HL-60 (cell line): ENCODE measurements at regions not wholly inside any gene's neighbourhood (a gene's known extent, or its start where the extent isn't known, plus 50 kb on each side); places are given as distances from the start of the nearest gene placed in this dataset.

ENCODE experiments used
- DNase-seq, 2 experiments: peaks; one replicate each; pipeline ENCODE4 v3.0.0-alpha.2; 2010 to 2020; ENCODE audit warnings: low read depth in 1 of 2, low spot score in 1 of 2
- H3K27ac ChIP-seq: fragments of 250-450 bp; sonication (Bioruptor Pico); replicated peaks from 2 replicates; pipeline ENCODE4 v1.5.1; 2020; ENCODE audit warnings: mild to moderate bottlenecking, moderate library complexity
- H3K27me3 ChIP-seq: fragments of 250-450 bp; sonication (Bioruptor Pico); 2 replicates; pipeline ENCODE4 v1.5.1; 2021; ENCODE audit warnings: mild to moderate bottlenecking, moderate library complexity; ENCODE audit not compliant: insufficient read depth, poor library complexity, severe bottlenecking
- H3K4me3 ChIP-seq: replicated peaks from 2 replicates; pipeline ENCODE4 v1.5.1; 2011; ENCODE audit warnings: mild to moderate bottlenecking, control low read depth, low read length; ENCODE audit not compliant: insufficient read depth
- GABPA ChIP-seq: IDR thresholded peaks from 2 replicates; pipeline ENCODE4 v1.6.1; 2012; ENCODE audit warnings: low read depth
- POLR2AphosphoS5 ChIP-seq: IDR thresholded peaks from 2 replicates; pipeline ENCODE4 v1.6.1; 2012; ENCODE audit warnings: low read depth
- REST ChIP-seq: IDR thresholded peaks from 2 replicates; pipeline ENCODE4 v1.6.1; 2012; ENCODE audit warnings: low read depth; ENCODE audit not compliant: insufficient replicate concordance
- SPI1 ChIP-seq: IDR thresholded peaks from 2 replicates; pipeline ENCODE4 v1.6.1; 2012; ENCODE audit warnings: low read depth, mild to moderate bottlenecking, borderline replicate concordance
- TF ChIP-seq, protein P1 (sequence below): IDR thresholded peaks from one replicate; pipeline ENCODE4 v1.5.1; 2011; ENCODE audit warnings: low read length, control low read depth, inconsistent platforms; ENCODE audit not compliant: insufficient read depth

GRCh38 chr3:72258361-72259141 is 473.6 kb upstream of the PROK2 start:
- no peaks in the 10 kb centered on the region for H3K27me3 ChIP-seq
- peak; percentile 14 to 45 for DNase-seq
- no peak overlapping the region for H3K4me3 ChIP-seq
- TF ChIP-seq POLR2AphosphoS5: no peak; the same call in 1 of the 2 replicates
- peak; percentile 6; the same call in 1 of the 2 replicates for TF ChIP-seq SPI1
- H3K27ac ChIP-seq: no peak overlapping the region

GRCh38 chr3:72257738-72258137 is 472.8 kb upstream of the PROK2 start:
- no peak overlapping the region for H3K4me3 ChIP-seq
- H3K27ac ChIP-seq: no peak overlapping the region
- no peak for DNase-seq
- no peaks in the 10 kb centered on the region for H3K27me3 ChIP-seq
- TF ChIP-seq REST (no peak), POLR2AphosphoS5 (no peak), GABPA (no peak), SPI1 (no peak)
- TF ChIP-seq, protein P1, sequence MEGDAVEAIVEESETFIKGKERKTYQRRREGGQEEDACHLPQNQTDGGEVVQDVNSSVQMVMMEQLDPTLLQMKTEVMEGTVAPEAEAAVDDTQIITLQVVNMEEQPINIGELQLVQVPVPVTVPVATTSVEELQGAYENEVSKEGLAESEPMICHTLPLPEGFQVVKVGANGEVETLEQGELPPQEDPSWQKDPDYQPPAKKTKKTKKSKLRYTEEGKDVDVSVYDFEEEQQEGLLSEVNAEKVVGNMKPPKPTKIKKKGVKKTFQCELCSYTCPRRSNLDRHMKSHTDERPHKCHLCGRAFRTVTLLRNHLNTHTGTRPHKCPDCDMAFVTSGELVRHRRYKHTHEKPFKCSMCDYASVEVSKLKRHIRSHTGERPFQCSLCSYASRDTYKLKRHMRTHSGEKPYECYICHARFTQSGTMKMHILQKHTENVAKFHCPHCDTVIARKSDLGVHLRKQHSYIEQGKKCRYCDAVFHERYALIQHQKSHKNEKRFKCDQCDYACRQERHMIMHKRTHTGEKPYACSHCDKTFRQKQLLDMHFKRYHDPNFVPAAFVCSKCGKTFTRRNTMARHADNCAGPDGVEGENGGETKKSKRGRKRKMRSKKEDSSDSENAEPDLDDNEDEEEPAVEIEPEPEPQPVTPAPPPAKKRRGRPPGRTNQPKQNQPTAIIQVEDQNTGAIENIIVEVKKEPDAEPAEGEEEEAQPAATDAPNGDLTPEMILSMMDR: no peak

DNA sequence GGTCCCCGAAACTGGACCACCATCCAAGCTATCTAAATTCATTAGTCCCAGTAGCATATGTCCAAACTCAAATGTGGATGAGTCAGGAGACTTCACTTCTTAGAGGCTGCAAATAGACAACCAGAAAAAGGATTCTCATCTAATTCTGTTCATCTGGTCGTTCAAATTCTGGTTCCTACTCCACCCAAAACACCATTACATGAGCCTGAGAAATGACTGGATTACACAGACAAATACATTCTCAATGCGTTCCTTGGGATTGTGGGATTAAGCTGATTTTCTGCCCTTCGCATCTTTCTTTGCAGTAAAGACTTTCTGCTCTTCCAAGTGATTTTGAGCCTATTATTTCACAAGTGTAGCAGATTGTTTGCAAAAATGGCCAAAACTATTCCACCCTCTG is 472.3 kb upstream of the PROK2 start:
- no peaks in the 10 kb centered on the region for H3K27me3 ChIP-seq
- TF ChIP-seq SPI1 (no peak), REST (no peak), POLR2AphosphoS5 (no peak), GABPA (no peak)
- TF ChIP-seq, protein P1: no peak
- H3K27ac ChIP-seq: no peak overlapping the region
- no peak for DNase-seq
- H3K4me3 ChIP-seq: no peak overlapping the region

DNA sequence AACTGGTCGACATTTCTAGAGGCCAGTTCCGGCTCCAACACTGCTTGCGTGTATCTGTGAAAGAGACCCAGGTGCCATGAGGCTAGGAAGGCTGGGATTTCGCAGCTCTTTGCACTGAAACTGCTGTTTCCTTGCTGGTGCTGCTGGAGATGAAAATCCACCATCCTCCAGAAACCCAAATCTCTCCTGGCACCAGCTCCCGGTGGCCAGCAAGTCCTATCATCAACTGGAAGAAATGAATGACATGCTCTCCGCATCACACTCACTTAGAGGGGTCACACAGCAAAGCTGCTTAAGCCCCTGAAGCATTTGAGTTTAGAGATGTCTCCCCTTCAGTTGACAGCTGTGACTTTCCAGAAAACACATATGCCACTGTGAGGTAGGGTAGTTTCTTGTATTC is 471.8 kb upstream of the PROK2 start:
- H3K4me3 ChIP-seq: no peak overlapping the region
- no peaks in the 10 kb centered on the region for H3K27me3 ChIP-seq
- TF ChIP-seq, protein P1: no peak
- TF ChIP-seq POLR2AphosphoS5: no peak
- TF ChIP-seq GABPA: no peak
- TF ChIP-seq REST: no peak
- TF ChIP-seq SPI1: no peak
- no peak for DNase-seq
- H3K27ac ChIP-seq: no peak overlapping the region
